GM12892 (cell line): ENCODE measurements at regions not wholly inside any gene's neighbourhood (a gene's known extent, or its start where the extent isn't known, plus 50 kb on each side); places are given as distances from the start of the nearest gene placed in this dataset.
A peak's percentile ranks its signal among the peaks of the same experiment; 100 is the strongest.
"Not testable (repeated sequence)": the region's sequence is repeated elsewhere in the genome, so short reads cannot be mapped to it uniquely, and the experiment has no call there.

ENCODE experiments used
- DNase-seq: peaks from one replicate; pipeline ENCODE4 v3.0.0; 2011; ENCODE audit not compliant: insufficient read length
- FAIRE-seq: peaks from 2 replicates; lab custom pipeline; 2011; peaks lifted over from hg19 to GRCh38; lab: Jason Lieb, UNC
- POLR2A ChIP-seq: IDR thresholded peaks from 2 replicates; pipeline ENCODE4 v1.6.1; 2011; ENCODE audit warnings: low read depth, low read length, control low read depth
- POLR2AphosphoS5 ChIP-seq: IDR thresholded peaks from 2 replicates; pipeline ENCODE4 v1.6.1; 2011; ENCODE audit warnings: low read depth, low read length, control low read depth
- TAF1 ChIP-seq: IDR thresholded peaks from 2 replicates; pipeline ENCODE4 v1.6.1; 2011; ENCODE audit warnings: low read depth, mild to moderate bottlenecking, control low read depth, low read length, borderline replicate concordance

DNA sequence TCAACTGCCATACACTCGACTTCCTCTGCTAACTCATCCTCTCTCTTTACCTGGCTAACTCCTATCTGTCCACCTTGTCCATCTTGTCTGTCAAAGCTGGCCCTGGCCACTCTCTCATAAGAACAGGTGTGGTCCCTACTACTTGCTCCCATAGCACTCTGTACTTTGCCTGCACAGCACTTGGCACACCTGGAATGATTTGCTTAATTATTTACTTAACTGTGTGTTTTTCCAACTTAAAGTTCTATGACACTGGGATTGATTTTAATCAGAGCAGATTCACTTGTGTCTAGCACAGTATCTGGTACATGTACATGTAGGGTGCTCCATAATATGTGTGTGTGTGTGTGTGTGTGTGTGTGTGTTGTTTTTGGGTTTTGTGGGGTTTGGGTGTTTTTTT, 111.6 kb downstream of the ZNF281 start:
- FAIRE-seq, result no peak
- TF ChIP-seq POLR2AphosphoS5 (no peak), TAF1 (no peak), POLR2A (no peak)
- no peak for DNase-seq

DNA sequence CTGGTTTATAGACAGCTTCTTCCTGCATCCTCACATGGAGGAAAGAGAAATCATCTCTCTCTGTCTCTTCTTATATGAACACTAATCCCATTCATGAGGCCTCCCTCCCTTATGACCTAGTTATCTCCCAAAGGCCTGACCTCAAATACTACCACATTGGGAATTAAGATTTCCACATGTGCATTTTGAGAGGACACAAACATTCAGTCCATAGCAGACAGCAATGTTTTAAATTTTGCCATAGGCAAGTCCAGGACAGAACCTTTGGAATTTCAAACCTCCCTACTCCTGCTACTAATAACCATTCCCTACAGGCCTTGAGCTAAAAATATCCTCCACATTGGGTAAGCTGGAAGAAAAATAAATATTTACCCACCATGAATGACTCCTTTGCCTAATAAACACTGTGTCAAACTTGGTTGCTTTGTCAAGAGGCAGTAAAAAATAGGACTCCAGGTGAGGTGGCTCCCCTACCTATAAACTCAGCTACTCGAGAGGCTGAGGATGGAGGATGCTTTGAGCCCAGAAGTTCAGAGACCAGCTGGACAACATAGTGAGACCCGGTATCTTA, 113.7 kb downstream of the ZNF281 start:
- FAIRE-seq, result no peak
- no peak for DNase-seq
- no peak for TF ChIP-seq POLR2A
- TF ChIP-seq TAF1, result no peak
- no peak for TF ChIP-seq POLR2AphosphoS5

DNA sequence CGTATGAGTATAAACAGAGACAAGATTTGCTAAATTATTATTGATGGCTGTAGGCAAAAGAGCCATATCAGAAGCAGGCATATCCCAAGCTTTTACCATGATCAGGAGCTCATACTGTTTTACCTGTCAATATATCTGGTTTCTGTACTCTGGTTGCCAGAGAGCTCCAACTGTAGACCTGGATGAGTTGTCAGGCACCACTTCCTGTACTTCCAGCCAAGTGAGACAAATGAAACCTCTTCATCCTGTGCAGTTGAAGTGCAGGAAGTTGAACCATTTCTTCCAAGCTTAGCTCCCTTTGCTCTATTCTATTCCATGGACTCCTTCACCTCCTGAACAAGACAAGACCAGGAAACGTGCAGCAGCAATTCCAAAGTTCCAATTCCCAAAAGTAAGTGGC, 115.6 kb downstream of the ZNF281 start:
- no peak for FAIRE-seq
- TF ChIP-seq POLR2AphosphoS5 (no peak), TAF1 (no peak), POLR2A (no peak)
- no peak for DNase-seq

DNA sequence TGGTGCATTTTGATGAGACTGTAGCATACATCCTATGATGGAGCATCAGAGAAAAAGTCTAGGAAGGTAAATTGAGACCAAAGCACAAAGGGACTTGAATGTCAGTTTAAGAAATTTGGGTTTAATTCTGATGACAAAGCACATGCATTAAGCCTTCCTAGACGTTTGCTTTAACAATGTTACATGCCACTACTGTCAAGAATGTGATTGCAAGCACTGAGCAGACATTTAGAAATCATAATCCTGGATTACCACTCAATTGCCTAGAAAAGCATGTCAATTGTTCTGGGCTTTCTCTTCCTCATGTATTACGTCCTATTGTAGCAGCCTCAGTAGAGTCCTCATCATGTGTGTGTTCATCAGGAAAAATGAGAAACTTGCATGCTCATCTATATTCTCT, 117.1 kb downstream of the ZNF281 start:
- FAIRE-seq (no peak), DNase-seq (no peak)
- TF ChIP-seq POLR2A (no peak), TAF1 (no peak), POLR2AphosphoS5 (no peak)

DNA sequence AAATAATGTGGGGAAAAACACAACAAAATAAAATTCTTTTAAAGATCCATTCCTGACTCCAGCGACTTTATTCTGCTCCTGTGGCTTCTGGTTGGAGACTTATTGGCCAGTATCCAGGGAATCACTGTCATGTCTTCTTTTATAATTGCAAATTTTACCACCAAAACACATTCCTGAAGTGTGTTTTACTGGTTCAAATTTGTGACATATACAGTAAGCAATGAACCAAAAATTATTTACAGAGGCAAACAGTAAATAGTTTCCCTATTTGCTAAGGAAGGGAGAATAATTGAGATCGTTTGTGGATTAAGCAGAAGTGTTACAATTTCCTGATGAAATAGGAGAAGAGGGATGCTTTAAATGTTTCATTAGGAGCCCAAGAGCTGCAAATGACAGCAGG, 118.7 kb downstream of the ZNF281 start:
- FAIRE-seq, result no peak
- no peak for TF ChIP-seq POLR2A
- no peak for TF ChIP-seq POLR2AphosphoS5
- no peak for TF ChIP-seq TAF1

DNA sequence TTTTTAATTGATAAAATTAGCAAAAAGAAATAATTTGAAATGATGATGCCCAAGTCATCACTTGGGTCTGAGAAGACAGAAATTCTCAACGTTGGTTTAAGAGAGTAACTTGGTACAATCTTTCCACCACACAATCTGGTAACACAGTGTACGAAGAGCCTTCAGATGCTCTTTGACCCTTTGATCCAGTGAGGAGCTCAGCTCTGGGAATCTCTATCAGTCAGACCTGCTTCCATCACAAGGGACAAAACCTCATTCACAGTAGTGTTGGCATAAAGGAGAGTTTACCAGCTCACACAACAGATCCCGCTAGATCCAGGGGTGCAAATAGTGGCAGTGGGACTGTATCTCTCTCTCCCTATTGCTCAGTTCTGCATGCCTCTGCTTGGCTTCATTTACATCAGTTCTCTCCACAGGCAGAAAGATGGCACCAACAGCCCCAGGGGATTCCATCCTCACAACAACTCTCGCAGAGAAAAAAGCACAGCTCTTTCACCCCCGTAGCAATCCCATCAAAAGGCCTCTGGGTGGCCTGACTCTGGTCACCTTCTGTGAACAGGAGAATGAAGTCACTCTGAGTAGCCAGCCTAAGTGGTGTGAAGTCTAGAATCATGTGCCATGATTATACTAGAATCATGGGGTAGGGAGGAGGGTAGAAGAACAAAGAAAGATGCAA, 119.7 kb downstream of the ZNF281 start:
- FAIRE-seq (peak; percentile 21), DNase-seq (no peak)
- no peak for TF ChIP-seq POLR2AphosphoS5
- no peak for TF ChIP-seq TAF1
- TF ChIP-seq POLR2A, result no peak

More for the DNA sequence above, 118.7 kb downstream of the ZNF281 start:
- no peak for DNase-seq

DNA sequence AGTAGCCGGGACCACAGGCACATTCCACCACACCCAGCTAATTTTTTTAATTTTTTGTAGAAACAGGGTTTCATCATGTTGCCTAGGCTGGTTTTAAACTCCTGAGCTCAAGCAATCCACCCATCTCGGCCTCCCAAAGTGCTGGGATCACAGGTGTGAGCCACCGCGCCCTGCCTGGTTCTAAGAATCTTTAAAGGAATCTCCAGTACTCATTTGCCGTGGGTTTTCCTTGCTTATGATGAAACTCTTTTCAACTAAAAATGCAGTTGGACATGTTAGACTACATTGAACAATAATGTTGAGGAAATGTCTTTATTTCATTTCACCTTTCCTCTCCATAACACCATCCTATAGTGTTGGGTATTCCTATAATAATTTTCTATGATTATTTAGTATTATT, 121.6 kb downstream of the ZNF281 start:
- FAIRE-seq, result no peak
- TF ChIP-seq POLR2A (no peak), POLR2AphosphoS5 (no peak), TAF1 (no peak)
- no peak for DNase-seq

DNA sequence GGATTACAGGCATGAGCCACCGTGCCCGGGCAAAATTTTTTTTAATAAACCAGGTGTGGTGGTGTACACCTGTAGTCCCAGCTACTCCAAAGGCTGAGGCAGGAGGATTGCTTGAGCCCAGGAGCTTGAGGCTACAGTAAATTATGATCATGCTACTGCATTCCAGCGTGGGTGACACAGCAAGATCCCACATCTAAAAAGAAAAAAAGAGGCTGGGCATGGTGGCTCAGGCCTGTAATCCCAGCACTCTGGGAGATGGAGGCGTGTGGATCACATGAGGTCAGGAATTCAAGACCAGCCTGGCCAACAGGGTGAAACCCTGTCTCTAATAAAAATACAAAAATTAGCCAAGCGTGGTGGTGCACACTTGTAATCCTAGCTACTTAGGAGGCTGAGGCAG, 125.6 kb downstream of the ZNF281 start:
- DNase-seq, FAIRE-seq: not testable (repeated sequence)

DNA sequence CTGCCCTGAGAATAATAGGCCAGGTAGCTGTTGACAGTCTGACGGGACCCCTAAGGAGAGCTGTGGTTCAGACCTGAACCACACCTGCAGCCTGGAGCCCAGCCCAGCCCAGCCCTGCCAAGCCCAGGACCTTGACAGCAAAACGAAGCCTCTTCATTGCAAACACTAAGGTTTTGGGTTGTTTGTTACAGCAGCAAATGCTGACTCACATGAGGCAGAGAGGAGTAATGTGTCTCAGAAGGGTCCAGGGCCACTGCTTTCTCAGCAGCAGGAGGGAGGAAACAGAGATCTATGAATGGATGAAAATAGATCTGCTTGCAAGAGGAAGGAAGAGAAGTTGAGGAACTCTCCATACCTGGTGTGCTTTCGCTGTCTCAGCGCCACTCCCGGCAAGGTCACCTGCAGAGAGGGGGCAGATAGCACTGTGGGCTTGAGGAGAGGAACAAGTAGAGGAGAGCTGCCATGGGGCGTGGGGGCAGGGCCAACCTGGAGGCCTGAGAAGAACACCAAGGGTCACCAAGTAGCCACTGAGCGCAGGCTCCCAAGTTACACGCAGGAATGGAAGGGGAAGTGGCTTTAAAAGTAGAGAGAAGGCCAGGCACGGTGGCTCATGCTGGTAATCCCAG, 127.2 kb downstream of the ZNF281 start:
- TF ChIP-seq POLR2AphosphoS5, result no peak
- TF ChIP-seq TAF1, result no peak
- TF ChIP-seq POLR2A, result no peak
- DNase-seq (no peak), FAIRE-seq (no peak)

DNA sequence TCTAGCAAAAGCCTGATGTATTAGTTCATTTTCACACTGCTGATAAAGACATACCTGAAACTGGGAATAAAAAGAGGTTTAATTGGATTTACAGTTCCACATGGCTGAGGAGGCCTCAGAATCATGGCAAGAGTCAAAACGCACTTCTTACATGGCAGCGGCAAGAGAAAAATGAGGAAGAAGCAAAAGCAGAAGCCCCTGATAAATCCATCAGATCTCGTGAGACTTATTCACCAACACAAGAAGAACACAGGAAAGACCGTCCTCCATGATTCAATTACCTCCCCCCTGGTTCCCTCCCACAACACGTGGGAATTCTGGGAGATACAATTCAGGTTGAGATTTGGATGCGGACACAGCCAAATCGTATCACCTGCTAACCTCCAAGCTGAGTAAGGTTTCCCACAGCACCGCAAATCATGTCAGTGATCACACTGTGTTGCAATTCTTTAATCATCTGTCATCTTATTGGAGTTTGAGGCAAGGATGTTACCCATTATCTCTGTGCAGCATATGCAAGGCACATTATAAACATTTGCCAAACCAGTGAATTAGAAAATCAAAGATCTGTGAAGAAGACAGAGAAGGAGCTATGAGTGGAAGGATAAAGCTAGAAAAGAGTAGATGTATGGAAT, 128.5 kb downstream of the ZNF281 start:
- FAIRE-seq (no peak), DNase-seq (no peak)
- no peak for TF ChIP-seq POLR2AphosphoS5
- TF ChIP-seq TAF1, result no peak
- no peak for TF ChIP-seq POLR2A

DNA sequence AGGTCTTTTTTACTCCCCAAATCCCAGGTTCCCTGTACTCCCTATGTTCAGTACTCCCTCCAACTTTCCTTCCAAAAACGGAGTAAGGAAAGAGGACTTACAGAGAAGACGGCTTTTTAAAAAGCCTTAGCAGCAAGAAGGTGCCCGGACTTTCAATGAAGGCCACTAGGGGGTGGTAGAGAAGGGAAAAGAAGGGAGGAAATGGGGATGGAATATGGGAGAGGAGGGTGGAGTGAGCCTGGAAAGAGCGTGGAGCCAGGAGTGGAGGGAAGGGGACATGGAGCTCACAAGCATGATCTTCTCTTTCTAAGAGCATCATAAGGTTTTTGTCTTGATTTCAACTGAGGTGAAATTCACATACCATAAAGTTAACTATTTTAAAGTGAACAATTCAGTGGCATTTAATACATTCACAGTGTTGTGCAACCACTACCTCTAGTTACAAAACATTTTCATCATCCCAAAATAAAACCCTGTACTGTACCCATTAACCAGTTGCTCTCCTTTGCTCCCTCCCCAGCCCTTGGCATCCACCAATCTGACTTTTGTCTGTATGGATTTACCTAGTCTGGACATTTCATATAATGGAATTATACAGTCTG, 129.9 kb downstream of the ZNF281 start:
- TF ChIP-seq TAF1 (no peak), POLR2AphosphoS5 (no peak), POLR2A (no peak)
- DNase-seq, result no peak
- FAIRE-seq, result no peak
